HepG2 (cell line): ENCODE measurements at regions not wholly inside any gene's neighbourhood (a gene's known extent, or its start where the extent isn't known, plus 50 kb on each side); places are given as distances from the start of the nearest gene placed in this dataset.

Source experiments
- TCF7L2 ChIP-seq: IDR thresholded peaks from 2 replicates; pipeline ENCODE4 v1.6.1; 2011; ENCODE audit warnings: mild to moderate bottlenecking, low read depth, low read length, moderate library complexity
- U2AF2 ChIP-seq: fragments of 200-400 bp; formaldehyde crosslinking; IDR thresholded peaks from 2 replicates; pipeline ENCODE4 v1.6.1; 2017; ENCODE audit warnings: low read depth, mild to moderate bottlenecking, low read length
- ZNF530 ChIP-seq: sonication (generic); formaldehyde crosslinking; IDR thresholded peaks from 2 replicates; pipeline ENCODE4 v1.5.0; 2020; ENCODE audit warnings: low read depth, mild to moderate bottlenecking, missing genetic modification reagents
- ZNF546 ChIP-seq: sonication (generic); formaldehyde crosslinking; conservative IDR thresholded peaks from 2 replicates; pipeline ENCODE4 v1.8.1; 2023; ENCODE audit warnings: mild to moderate bottlenecking, missing genetic modification reagents
- ZNF891 ChIP-seq: sonication (generic); formaldehyde crosslinking; IDR thresholded peaks from 2 replicates; pipeline ENCODE4 v1.5.0; 2020; ENCODE audit warnings: mild to moderate bottlenecking, missing genetic modification reagents
- TF ChIP-seq, protein P1 (sequence below): sonication (generic); formaldehyde crosslinking; IDR thresholded peaks from 2 replicates; pipeline ENCODE4 v1.4.0; 2020; ENCODE audit warnings: mild to moderate bottlenecking, missing genetic modification reagents
- TF ChIP-seq, protein P2 (sequence below): sonication (generic); formaldehyde crosslinking; IDR thresholded peaks from 2 replicates; pipeline ENCODE4 v1.4.0; 2020; ENCODE audit warnings: missing genetic modification reagents

DNA sequence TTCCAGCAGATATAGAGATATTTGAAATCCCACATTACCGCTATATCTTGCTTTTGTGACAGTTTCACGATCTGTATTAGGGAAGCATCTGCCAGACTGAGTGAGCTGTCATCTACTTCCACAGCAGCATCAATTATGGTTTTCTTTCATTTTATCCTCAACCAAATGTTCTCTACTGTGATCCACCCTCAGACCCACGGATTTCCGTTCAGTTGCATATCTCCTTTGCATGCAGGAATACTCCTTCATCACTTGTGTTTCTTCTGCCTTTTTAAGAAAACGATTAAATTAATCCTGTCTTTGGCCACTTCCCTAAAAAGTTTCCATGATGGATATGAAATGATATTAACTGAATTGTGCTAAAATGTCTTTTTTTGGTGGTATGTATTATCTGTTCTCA is 262.1 kb upstream of the ADGRB3 start:
- TF ChIP-seq ZNF530 (CRISPR knock-in tag) (no peak), TCF7L2 (no peak), ZNF546 (CRISPR knock-in tag) (no peak), ZNF891 (no peak), U2AF2 (no peak)
- TF ChIP-seq, protein P1, sequence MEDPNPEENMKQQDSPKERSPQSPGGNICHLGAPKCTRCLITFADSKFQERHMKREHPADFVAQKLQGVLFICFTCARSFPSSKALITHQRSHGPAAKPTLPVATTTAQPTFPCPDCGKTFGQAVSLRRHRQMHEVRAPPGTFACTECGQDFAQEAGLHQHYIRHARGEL: no peak
- TF ChIP-seq, protein P2, sequence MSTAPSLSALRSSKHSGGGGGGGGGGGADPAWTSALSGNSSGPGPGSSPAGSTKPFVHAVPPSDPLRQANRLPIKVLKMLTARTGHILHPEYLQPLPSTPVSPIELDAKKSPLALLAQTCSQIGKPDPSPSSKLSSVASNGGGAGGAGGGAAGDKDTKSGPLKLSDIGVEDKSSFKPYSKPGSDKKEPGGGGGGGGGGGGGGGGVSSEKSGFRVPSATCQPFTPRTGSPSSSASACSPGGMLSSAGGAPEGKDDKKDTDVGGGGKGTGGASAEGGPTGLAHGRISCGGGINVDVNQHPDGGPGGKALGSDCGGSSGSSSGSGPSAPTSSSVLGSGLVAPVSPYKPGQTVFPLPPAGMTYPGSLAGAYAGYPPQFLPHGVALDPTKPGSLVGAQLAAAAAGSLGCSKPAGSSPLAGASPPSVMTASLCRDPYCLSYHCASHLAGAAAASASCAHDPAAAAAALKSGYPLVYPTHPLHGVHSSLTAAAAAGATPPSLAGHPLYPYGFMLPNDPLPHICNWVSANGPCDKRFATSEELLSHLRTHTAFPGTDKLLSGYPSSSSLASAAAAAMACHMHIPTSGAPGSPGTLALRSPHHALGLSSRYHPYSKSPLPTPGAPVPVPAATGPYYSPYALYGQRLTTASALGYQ (CRISPR knock-in tag): no peak
